Upper lobe of left lung (tissue), 4 donors: ENCODE measurements at regions not wholly inside any gene's neighbourhood (a gene's known extent, or its start where the extent isn't known, plus 50 kb on each side); places are given as distances from the start of the nearest gene placed in this dataset.

Experiments used
- CTCF ChIP-seq, 6 experiments: fragments of 450-650 bp in 4 of 6; fragments of 200-600 bp in 2 of 6; sonication (generic) in 2 of 6; IDR thresholded peaks; one replicate each; pipeline ENCODE4 v1.5.1; 2016 to 2019; ENCODE audit warnings: antibody characterized with exemption in 6 of 6
- POLR2AphosphoS5 ChIP-seq, 2 donors: sonication (generic); formaldehyde crosslinking; IDR thresholded peaks; one replicate each; pipeline ENCODE4 v1.5.1; 2017; ENCODE audit warnings: antibody characterized with exemption in 2 of 2

GRCh38 chr15:35818846-35819245 is 272.9 kb upstream of the DPH6 start:
- TF ChIP-seq CTCF (IDR thresholded peaks at IDR 0.05) (no peak), POLR2AphosphoS5 (IDR thresholded peaks at IDR 0.05) (no peak)
